Activated B cell treated with CpG ODN at 0.5 μM for 24 hours (primary cell): ENCODE measurements at regions not wholly inside any gene's neighbourhood (a gene's known extent, or its start where the extent isn't known, plus 50 kb on each side); places are given as distances from the start of the nearest gene placed in this dataset.

Experiments
- ATAC-seq: fragments of 200-7000 bp; cut with Tn5 transposase; one replicate; pipeline ENCODE4 v1.10.0; 2021; ENCODE audit warnings: low read depth, mild to moderate bottlenecking, moderate library complexity
- CTCF ChIA-PET: fragments of 350-600 bp; sonication (Branson Sonifier 250); formaldehyde crosslinking; loops from one replicate; lab custom pipeline; 2021; ENCODE audit warnings: antibody characterized with exemption; lab: Charles Lee
- POLR2A ChIA-PET: fragments of 350-600 bp; sonication (Branson Sonifier 250); formaldehyde crosslinking; loops from one replicate; lab custom pipeline; 2021; ENCODE audit warnings: antibody characterized with exemption; lab: Charles Lee
- DNase-seq: peaks from one replicate; pipeline ENCODE4 v3.0.0; 2022
- H3K27ac Mint-ChIP-seq: one replicate; pipeline ENCODE4 v1.8.0; 2020; ENCODE audit warnings: mixed read lengths
- H3K27me3 Mint-ChIP-seq: one replicate; pipeline ENCODE4 v1.8.0; 2021; ENCODE audit warnings: mixed read lengths
- H3K36me3 Mint-ChIP-seq: one replicate; pipeline ENCODE4 v1.8.0; 2021; ENCODE audit warnings: low read depth, mixed read lengths
- H3K4me1 Mint-ChIP-seq: one replicate; pipeline ENCODE4 v1.8.0; 2021; ENCODE audit warnings: mixed read lengths
- H3K4me3 Mint-ChIP-seq: one replicate; pipeline ENCODE4 v1.8.0; 2020; ENCODE audit warnings: mild to moderate bottlenecking, mixed read lengths
- H3K9me3 Mint-ChIP-seq: one replicate; pipeline ENCODE4 v1.8.0; 2020; ENCODE audit warnings: mixed read lengths
- intact Hi-C: fragments of 100-400 bp; cut with micrococcal nuclease; formaldehyde crosslinking; loops from one replicate; pipeline ENCODE4 v1.15.1; 2024
- TF ChIP-seq, protein P1 (sequence below): fragments of 200-600 bp; IDR thresholded peaks from one replicate; pipeline ENCODE4 v1.8.0; 2022; ENCODE audit warnings: antibody characterized with exemption, mild to moderate bottlenecking

DNA sequence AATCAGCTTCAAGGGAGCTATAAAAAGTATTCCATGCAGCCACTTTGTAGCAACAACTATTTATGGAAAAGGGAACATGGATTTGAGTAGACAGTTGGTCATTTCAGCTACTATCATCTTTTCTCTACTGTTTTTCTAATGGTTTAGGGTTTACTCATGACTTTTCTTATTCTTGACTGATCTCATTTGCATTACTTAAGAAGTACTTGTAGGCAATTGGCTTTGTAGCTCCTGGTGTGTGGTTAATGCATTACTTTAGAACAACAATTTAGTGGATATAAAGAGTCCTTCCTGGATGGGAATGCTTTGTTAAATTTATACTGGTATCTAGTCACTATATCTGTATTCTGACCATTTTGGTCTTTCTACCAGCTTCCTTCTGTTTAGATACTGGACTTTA lies 59.8 kb upstream of the NTRK2 start:
- ChIA-PET CTCF (no interaction called here), POLR2A (no interaction called here)
- Mint-ChIP-seq H3K36me3 (no peaks in the 10 kb centered on the region), H3K9me3 (no peaks in the 10 kb centered on the region), H3K4me3 (no peak overlapping the region), H3K27ac (no peak overlapping the region), H3K4me1 (no peaks in the 10 kb centered on the region), H3K27me3 (no peaks in the 10 kb centered on the region)
- no peak for ATAC-seq
- intact Hi-C loops = no loop called here
- no peak for DNase-seq
- TF ChIP-seq, protein P1, sequence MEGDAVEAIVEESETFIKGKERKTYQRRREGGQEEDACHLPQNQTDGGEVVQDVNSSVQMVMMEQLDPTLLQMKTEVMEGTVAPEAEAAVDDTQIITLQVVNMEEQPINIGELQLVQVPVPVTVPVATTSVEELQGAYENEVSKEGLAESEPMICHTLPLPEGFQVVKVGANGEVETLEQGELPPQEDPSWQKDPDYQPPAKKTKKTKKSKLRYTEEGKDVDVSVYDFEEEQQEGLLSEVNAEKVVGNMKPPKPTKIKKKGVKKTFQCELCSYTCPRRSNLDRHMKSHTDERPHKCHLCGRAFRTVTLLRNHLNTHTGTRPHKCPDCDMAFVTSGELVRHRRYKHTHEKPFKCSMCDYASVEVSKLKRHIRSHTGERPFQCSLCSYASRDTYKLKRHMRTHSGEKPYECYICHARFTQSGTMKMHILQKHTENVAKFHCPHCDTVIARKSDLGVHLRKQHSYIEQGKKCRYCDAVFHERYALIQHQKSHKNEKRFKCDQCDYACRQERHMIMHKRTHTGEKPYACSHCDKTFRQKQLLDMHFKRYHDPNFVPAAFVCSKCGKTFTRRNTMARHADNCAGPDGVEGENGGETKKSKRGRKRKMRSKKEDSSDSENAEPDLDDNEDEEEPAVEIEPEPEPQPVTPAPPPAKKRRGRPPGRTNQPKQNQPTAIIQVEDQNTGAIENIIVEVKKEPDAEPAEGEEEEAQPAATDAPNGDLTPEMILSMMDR = no peak

DNA sequence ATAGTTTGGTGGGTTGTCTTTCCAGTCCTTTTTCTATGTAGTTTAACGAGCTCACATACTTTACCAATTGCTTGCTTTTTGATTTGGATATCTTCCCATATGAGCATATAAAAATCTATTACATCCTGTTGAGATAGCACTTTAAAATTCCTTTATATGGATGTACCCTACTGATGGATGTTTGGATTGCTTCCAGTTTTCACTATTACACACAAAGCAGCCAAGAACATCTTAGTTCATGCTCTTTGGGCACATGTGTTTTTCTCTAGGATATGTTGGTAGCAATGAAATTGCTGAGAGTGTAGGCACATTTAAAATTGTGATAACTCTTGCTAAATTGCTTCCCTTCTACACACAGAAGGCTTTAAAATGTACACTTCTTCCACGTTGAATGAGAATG lies 56.1 kb upstream of the NTRK2 start:
- TF ChIP-seq, protein P1 = no peak
- Mint-ChIP-seq H3K4me1 (no peaks in the 10 kb centered on the region), H3K27me3 (no peaks in the 10 kb centered on the region), H3K4me3 (no peak overlapping the region), H3K27ac (no peak overlapping the region), H3K9me3 (no peaks in the 10 kb centered on the region), H3K36me3 (no peaks in the 10 kb centered on the region)
- ATAC-seq (no peak), DNase-seq (no peak)
- ChIA-PET CTCF (no interaction called here), POLR2A (no interaction called here)
- intact Hi-C loops = no loop called here

DNA sequence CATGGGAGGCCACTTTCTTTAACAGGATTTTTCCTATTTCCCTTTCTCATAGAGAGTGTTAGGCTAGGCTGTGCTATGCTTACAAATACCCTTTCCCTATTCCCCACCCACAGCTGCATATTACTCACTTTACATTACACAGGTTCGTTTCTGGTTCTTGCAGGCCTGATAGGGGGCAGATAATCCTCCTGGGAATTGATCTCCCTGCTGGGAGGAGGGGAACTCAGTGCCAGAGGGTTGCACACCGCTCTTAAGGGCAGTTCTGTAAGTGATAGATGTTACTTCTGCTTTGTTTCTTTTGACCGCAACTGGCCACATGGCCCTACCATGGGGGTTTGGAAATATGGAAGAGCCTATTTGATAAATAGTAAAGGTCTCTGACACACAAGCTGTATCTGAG lies 54.0 kb upstream of the NTRK2 start:
- no peak overlapping the region for H3K4me3 Mint-ChIP-seq
- DNase-seq (no peak), ATAC-seq (no peak)
- H3K27me3 Mint-ChIP-seq = no peaks in the 10 kb centered on the region
- no peaks in the 10 kb centered on the region for H3K9me3 Mint-ChIP-seq
- POLR2A ChIA-PET = no interaction called here
- CTCF ChIA-PET = no interaction called here
- H3K4me1 Mint-ChIP-seq = no peaks in the 10 kb centered on the region
- no peaks in the 10 kb centered on the region for H3K36me3 Mint-ChIP-seq
- TF ChIP-seq, protein P1 = no peak
- H3K27ac Mint-ChIP-seq = no peak overlapping the region
- intact Hi-C loops = no loop called here

DNA sequence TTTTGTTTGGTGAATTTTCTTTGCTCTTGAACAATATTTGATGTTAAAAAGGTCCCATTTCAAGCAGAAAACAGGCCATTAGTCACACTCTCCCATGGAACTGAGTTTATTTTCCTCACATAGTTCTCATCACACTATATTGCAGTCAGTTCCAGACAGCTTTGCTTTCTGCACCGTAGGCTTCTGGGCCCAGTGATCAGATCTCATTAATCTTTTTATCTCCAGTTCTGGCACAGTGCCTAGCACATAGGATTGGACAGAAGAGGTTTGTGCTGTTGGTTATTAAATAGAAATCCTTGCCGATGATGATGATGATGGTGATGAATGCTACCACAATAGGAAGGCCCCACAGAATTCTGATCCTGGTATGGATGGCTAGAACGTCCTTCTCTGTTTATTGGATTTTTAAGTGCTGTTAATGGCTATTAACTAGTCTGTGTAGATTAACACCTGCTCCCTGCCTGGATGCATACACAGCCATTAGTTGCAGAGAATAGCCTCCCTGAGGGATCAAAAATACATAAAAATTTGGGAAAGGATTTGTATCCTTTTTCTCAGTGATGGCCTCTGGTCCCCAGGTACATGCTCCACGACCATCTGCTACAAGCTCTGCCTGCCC lies 52.0 kb upstream of the NTRK2 start:
- DNase-seq (no peak), ATAC-seq (no peak)
- Mint-ChIP-seq H3K4me3 (no peak overlapping the region), H3K9me3 (no peaks in the 10 kb centered on the region), H3K27ac (no peak overlapping the region), H3K4me1 (no peaks in the 10 kb centered on the region), H3K36me3 (no peaks in the 10 kb centered on the region), H3K27me3 (no peaks in the 10 kb centered on the region)
- ChIA-PET CTCF (no interaction called here), POLR2A (no interaction called here)
- TF ChIP-seq, protein P1 = no peak
- intact Hi-C loops = no loop called here
